GM10266 (cell line): ENCODE measurements at regions not wholly inside any gene's neighbourhood (a gene's known extent, or its start where the extent isn't known, plus 50 kb on each side); places are given as distances from the start of the nearest gene placed in this dataset.

ENCODE experiments used
- DNase-seq: peaks from one replicate; pipeline ENCODE4 v3.0.0; 2012; ENCODE audit errors: extremely low spot score
- CTCF ChIP-seq: IDR thresholded peaks from 2 replicates; pipeline ENCODE4 v1.5.1; 2012; ENCODE audit warnings: mild to moderate bottlenecking, low read depth; ENCODE audit not compliant: control insufficient read depth, insufficient read depth; ENCODE audit errors: missing control alignments

- no peak for DNase-seq
- TF ChIP-seq CTCF = no peak
Measured at GRCh38 chrX:42565739-42566138, 212.2 kb downstream of the PPP1R2C start.

GRCh38 chrX:42546800-42547199, 231.2 kb downstream of the PPP1R2C start:
- DNase-seq = no peak
- TF ChIP-seq CTCF = no peak

- no peak for DNase-seq
- TF ChIP-seq CTCF = no peak
Measured at GRCh38 chrX:42544883-42545282, 233.1 kb downstream of the PPP1R2C start.

GRCh38 chrX:42541554-42541953, 236.4 kb downstream of the PPP1R2C start:
- no peak for TF ChIP-seq CTCF
- no peak for DNase-seq

- no peak for TF ChIP-seq CTCF
- DNase-seq = no peak
Measured at GRCh38 chrX:42540146-42540545, 237.8 kb downstream of the PPP1R2C start.

DNA sequence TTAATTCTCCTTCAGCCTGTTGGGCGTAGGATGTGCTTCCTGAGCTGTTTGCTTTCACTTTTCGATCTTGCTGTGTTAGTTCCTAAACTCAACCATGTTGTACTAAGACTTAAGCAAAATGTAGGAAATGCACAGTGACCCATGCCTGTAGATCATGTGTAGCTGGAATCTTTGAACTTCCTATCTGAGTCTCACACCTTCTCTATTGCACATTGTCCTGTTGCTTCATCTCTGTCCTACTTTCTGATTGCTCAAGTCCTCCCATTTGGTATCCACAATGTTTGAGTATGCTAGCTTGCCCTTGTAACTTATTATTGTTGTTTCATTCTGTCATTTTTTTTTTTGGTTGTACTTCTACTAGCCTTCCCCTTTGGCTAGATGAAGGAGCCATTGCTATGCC, 239.6 kb downstream of the PPP1R2C start:
- TF ChIP-seq CTCF = no peak
- no peak for DNase-seq

DNA sequence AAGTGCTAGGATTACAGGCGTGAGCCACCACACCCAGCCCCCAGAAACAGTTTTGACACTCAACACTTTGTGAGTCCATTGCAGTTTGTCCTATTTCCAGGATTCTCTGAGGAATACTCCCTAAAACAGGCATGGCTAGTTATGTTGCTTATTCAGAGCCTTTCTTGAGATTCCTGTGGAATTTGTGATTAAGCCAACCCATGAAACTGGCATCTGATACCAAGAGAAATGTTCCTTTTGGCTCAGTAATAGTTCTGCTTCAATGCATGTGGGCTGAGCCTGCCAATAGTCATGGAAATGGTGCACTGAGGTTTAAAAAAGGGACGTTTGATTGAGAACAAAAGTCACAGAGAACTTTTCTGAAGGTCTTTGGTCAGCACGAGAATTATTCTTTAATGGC, 241.7 kb downstream of the PPP1R2C start:
- DNase-seq = no peak
- TF ChIP-seq CTCF = no peak
